ENCODE measurements at regions not wholly inside any gene's neighbourhood (a gene's known extent, or its start where the extent isn't known, plus 50 kb on each side); places are given as distances from the start of the nearest gene placed in this dataset.

GRCh38 chr9:90114641-90115425, 510.0 kb downstream of the GADD45G start:
- Histone ChIP-seq H2AFZ (ENCODE audit: low read depth, low read length, severe bottlenecking) (no peak overlapping the region), H3K9ac (ENCODE audit: low read length) (no peak overlapping the region), H3K27ac (ENCODE audit: low read depth, low read length) (no peak overlapping the region), H3K9me2 (replicated peaks; ENCODE audit: insufficient read depth, low read length) (no peaks in the 10 kb centered on the region), H3K27me3 (ENCODE audit: low read length) (no peaks in the 10 kb centered on the region), H4K20me1 (ENCODE audit: low read depth, low read length) (no peaks in the 10 kb centered on the region), H3K36me3 (ENCODE audit: low read length) (no peaks in the 10 kb centered on the region), H3K4me2 (ENCODE audit: low read depth, low read length, poor library complexity, severe bottlenecking) (no peak overlapping the region), H3K4me3 (ENCODE audit: insufficient read depth, low read length, poor library complexity, severe bottlenecking) (no peak overlapping the region), H3K79me2 (ENCODE audit: insufficient read depth, low read length) (no peaks in the 10 kb centered on the region), H3F3A (ENCODE audit: insufficient read depth) (no peaks in the 10 kb centered on the region), H3K9me3 (ENCODE audit: insufficient read depth, low read length) (no peaks in the 10 kb centered on the region)
- no peak for TF ChIP-seq CTCF (IDR thresholded peaks at IDR 0.05; ENCODE audit: insufficient read depth, low read length, poor library complexity, severe bottlenecking)
- TF ChIP-seq EZH2phosphoT487 (conservative IDR thresholded peaks at IDR 0.05; ENCODE audit: low read length) = no peak

GRCh38 chr9:90121762-90122161, 517.0 kb downstream of the GADD45G start:
- Histone ChIP-seq H3K4me3 (ENCODE audit: insufficient read depth, low read length, poor library complexity, severe bottlenecking) (no peak overlapping the region), H3K79me2 (ENCODE audit: insufficient read depth, low read length) (no peaks in the 10 kb centered on the region), H3K27me3 (ENCODE audit: low read length) (no peaks in the 10 kb centered on the region), H3K9ac (ENCODE audit: low read length) (no peak overlapping the region), H3K9me3 (ENCODE audit: insufficient read depth, low read length) (no peaks in the 10 kb centered on the region), H3K36me3 (ENCODE audit: low read length) (no peaks in the 10 kb centered on the region), H2AFZ (ENCODE audit: low read depth, low read length, severe bottlenecking) (no peak overlapping the region), H3K27ac (ENCODE audit: low read depth, low read length) (no peak overlapping the region), H3K9me2 (replicated peaks; ENCODE audit: insufficient read depth, low read length) (no peaks in the 10 kb centered on the region), H3K4me2 (ENCODE audit: low read depth, low read length, poor library complexity, severe bottlenecking) (no peak overlapping the region), H4K20me1 (ENCODE audit: low read depth, low read length) (no peaks in the 10 kb centered on the region), H3F3A (ENCODE audit: insufficient read depth) (no peaks in the 10 kb centered on the region)
- TF ChIP-seq CTCF (IDR thresholded peaks at IDR 0.05; ENCODE audit: insufficient read depth, low read length, poor library complexity, severe bottlenecking) = no peak
- no peak for TF ChIP-seq EZH2phosphoT487 (conservative IDR thresholded peaks at IDR 0.05; ENCODE audit: low read length)

- no peaks in the 10 kb centered on the region for H4K20me1 ChIP-seq (ENCODE audit: low read depth, low read length)
- H3K9ac ChIP-seq (ENCODE audit: low read length) = no peak overlapping the region
- no peaks in the 10 kb centered on the region for H3K9me3 ChIP-seq (ENCODE audit: insufficient read depth, low read length)
- H3K27me3 ChIP-seq (ENCODE audit: low read length) = no peaks in the 10 kb centered on the region
- H2AFZ ChIP-seq (ENCODE audit: low read depth, low read length, severe bottlenecking) = no peak overlapping the region
- H3K4me3 ChIP-seq (ENCODE audit: insufficient read depth, low read length, poor library complexity, severe bottlenecking) = no peak overlapping the region
- H3K36me3 ChIP-seq (ENCODE audit: low read length) = no peaks in the 10 kb centered on the region
- no peaks in the 10 kb centered on the region for H3K9me2 ChIP-seq (replicated peaks; ENCODE audit: insufficient read depth, low read length)
- H3K27ac ChIP-seq (ENCODE audit: low read depth, low read length) = no peak overlapping the region
- no peaks in the 10 kb centered on the region for H3K79me2 ChIP-seq (ENCODE audit: insufficient read depth, low read length)
- TF ChIP-seq CTCF (IDR thresholded peaks at IDR 0.05; ENCODE audit: insufficient read depth, low read length, poor library complexity, severe bottlenecking) (no peak), EZH2phosphoT487 (conservative IDR thresholded peaks at IDR 0.05; ENCODE audit: low read length) (no peak)
- no peak overlapping the region for H3K4me2 ChIP-seq (ENCODE audit: low read depth, low read length, poor library complexity, severe bottlenecking)
- H3F3A ChIP-seq (ENCODE audit: insufficient read depth) = no peaks in the 10 kb centered on the region
Observed at GRCh38 chr9:90124961-90125360, 517.7 kb downstream of the DIRAS2 start.

All from SU-DHL-6 (cell line).